Bronchial epithelial cell (primary cell): ENCODE measurements at regions not wholly inside any gene's neighbourhood (a gene's known extent, or its start where the extent isn't known, plus 50 kb on each side); places are given as distances from the start of the nearest gene placed in this dataset.
A peak's percentile ranks its signal among the peaks of the same experiment; 100 is the strongest.
"Not testable (repeated sequence)": the region's sequence is repeated elsewhere in the genome, so short reads cannot be mapped to it uniquely, and the experiment has no call there.

Experiments used
- DNase-seq: peaks from one replicate; pipeline ENCODE4 v3.0.0-alpha.2; 2010; ENCODE audit warnings: low read depth
- FAIRE-seq: peaks from 2 replicates; lab custom pipeline; 2011; peaks lifted over from hg19 to GRCh38; lab: Jason Lieb, UNC
- H3K27me3 ChIP-seq: 2 replicates; pipeline ENCODE4 v1.5.1; 2011; ENCODE audit warnings: low read length; ENCODE audit not compliant: control insufficient read depth, insufficient read depth
- H3K36me3 ChIP-seq: 2 replicates; pipeline ENCODE4 v1.5.1; 2011; ENCODE audit warnings: low read length; ENCODE audit not compliant: control insufficient read depth, insufficient read depth
- H3K4me3 ChIP-seq: 2 replicates; pipeline ENCODE4 v1.5.1; 2011; ENCODE audit warnings: mild to moderate bottlenecking, low read depth, low read length, control low read depth
- CTCF ChIP-seq: IDR thresholded peaks from 2 replicates; pipeline ENCODE4 v1.5.1; 2011; ENCODE audit warnings: mild to moderate bottlenecking, moderate library complexity, low read length, control low read depth, inconsistent platforms; ENCODE audit not compliant: insufficient read depth, severe bottlenecking

- Histone ChIP-seq H3K4me3 (no peak overlapping the region), H3K36me3 (no peaks in the 10 kb centered on the region), H3K27me3 (no peaks in the 10 kb centered on the region)
- FAIRE-seq = no peak
- DNase-seq = no peak
- no peak for TF ChIP-seq CTCF
Measured at GRCh38 chr16:5753381-5753780, 655.8 kb upstream of the EEF2KMT start.

- DNase-seq = no peak
- no peak for FAIRE-seq
- H3K4me3 ChIP-seq = no peak overlapping the region
- TF ChIP-seq CTCF = no peak
- H3K27me3 ChIP-seq = no peaks in the 10 kb centered on the region
- no peaks in the 10 kb centered on the region for H3K36me3 ChIP-seq
Measured at GRCh38 chr16:5751216-5751615, 653.6 kb upstream of the EEF2KMT start.

DNA sequence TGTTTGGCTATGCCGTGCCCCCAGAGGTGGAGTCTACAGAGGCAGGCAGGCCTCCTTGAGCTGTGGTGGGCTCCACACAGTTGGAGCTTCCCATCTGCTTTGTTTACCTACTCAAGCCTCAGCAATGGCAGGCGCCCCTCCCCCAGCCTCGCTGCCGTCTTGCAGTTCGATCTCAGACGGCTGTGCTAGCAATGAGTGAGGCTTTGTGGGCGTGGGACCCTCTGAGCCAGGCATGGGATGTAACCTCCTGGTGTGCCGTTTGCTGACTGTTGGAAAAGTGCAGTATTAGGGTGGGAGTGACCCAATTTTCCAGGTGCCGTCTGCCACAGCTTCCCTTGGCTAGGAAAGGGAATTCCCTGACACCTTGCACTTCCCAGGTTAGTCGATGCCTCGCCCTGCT is 652.8 kb upstream of the EEF2KMT start:
- not testable (repeated sequence) for DNase-seq, H3K4me3 ChIP-seq, FAIRE-seq, H3K36me3 ChIP-seq, H3K27me3 ChIP-seq

- Histone ChIP-seq H3K27me3 (no peaks in the 10 kb centered on the region), H3K36me3 (no peaks in the 10 kb centered on the region), H3K4me3 (no peak overlapping the region)
- TF ChIP-seq CTCF = no peak
- DNase-seq = peak; percentile 5
- FAIRE-seq = no peak
Measured at GRCh38 chr16:5738586-5738985, 641.0 kb upstream of the EEF2KMT start.

DNA sequence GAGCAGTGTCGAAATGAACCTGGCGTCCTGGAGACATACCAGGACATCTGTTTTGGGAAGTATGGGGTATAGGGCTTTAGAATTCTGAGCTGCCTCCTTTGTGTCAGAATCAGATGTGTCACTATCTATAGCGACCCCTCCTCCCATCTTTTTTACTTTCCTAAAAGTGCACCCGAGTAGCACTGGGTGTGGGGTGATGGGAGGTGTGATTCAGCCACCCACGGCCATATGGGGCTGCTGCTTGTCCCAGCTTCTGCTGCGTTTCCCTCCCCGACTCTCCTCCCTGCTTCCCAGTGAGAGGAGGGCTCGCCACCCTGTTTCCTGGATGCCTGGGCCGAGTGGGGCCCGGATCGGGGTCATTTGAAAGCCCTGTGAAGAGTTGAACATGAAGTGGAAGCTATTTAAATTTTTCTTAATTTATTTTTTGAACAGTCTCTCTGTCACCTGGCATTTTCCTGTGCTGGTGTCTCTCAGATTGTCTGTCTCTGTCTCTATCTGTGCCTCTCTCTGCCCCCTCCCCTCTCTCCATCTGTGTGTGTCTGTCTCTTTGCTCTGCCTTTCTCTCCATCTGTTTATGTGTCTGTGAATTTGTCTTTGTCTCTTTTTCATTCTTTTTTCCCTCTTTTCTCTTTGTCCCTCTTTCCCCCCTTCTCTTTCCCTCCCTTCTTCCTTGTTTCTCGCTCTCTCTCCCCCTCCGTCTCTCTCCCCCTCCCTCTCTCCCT is 638.8 kb upstream of the EEF2KMT start:
- no peak overlapping the region for H3K4me3 ChIP-seq
- H3K27me3 ChIP-seq = no peaks in the 10 kb centered on the region
- no peak for FAIRE-seq
- H3K36me3 ChIP-seq = no peaks in the 10 kb centered on the region
- no peak for DNase-seq
- no peak for TF ChIP-seq CTCF

DNA sequence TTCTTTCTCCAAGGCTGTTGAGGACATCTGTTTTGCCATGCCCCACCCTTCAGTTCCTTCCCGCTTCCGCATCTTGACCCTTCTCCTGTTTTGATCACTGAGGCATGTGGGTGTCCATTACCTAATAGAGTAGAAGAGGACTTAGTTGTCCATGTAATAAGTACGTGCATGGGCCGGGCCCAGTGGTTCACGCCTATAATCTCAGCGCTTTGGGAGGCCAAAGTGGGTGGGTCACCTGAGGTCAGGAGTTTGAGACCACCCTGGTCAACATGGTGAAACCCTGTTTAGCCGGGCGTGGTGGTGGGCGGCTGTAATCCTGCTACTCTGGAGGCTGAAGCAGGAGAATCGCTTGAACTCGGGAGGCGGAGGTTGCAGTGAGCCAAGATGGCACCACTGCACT is 637.8 kb upstream of the EEF2KMT start:
- Histone ChIP-seq H3K4me3 (no peak overlapping the region), H3K27me3 (no peaks in the 10 kb centered on the region), H3K36me3 (no peaks in the 10 kb centered on the region)
- TF ChIP-seq CTCF = no peak
- FAIRE-seq (no peak), DNase-seq (no peak)
